ENCODE measurements at regions not wholly inside any gene's neighbourhood (a gene's known extent, or its start where the extent isn't known, plus 50 kb on each side); places are given as distances from the start of the nearest gene placed in this dataset.
"Not testable (repeated sequence)": the region's sequence is repeated elsewhere in the genome, so short reads cannot be mapped to it uniquely, and the experiment has no call there.

DNA sequence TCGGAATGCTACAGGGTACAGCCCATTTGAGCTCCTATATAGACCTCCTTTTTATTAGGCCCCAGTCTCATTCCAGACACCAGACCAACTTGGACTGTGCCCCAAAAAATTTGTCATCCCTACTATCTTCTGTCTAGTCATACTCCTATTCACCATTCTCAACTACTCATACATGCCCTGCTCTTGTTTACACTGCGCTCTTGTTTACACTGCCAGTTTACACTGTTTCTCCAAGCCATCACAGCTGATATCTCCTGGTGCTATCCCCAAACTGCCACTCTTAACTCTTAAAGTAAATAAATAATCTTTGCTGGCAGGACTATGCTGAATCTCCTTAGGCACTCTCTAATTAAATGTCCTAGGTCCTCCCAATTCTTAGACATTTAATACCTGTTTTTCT lies 421.2 kb downstream of the NELL2 start:
- CTCF ChIA-PET (ENCODE audit: partially characterized antibody): not testable (repeated sequence)

More for the DNA sequence above, 421.2 kb downstream of the NELL2 start:
- H3K4me2 ChIP-seq (ENCODE audit: insufficient read depth in 1 of 2, low read depth in 2 of 2, low read length in 2 of 2); H3K14ac ChIP-seq (ENCODE audit: insufficient read length); H3K23me2 ChIP-seq (ENCODE audit: low read depth, low read length); H3K27ac ChIP-seq (ENCODE audit: low read depth, low read length); H3K79me2 ChIP-seq (ENCODE audit: control insufficient read depth in 1 of 2, insufficient read depth in 2 of 2, low read length in 2 of 2); H2AFZ ChIP-seq (ENCODE audit: low read length); H3K23ac ChIP-seq (ENCODE audit: insufficient read length); H3K36me3 ChIP-seq (ENCODE audit: control insufficient read depth in 2 of 4, insufficient read depth in 4 of 4, low read length in 3 of 4); H3K9me3 ChIP-seq (ENCODE audit: insufficient read depth in 2 of 2, low read depth in 1 of 2, low read length in 1 of 2); H3K79me1 ChIP-seq (ENCODE audit: low read depth, low read length); DNase-seq (ENCODE audit: low read depth in 1 of 2, low spot score in 2 of 2); POLR2A ChIA-PET (ENCODE audit: partially characterized antibody); H2BK20ac ChIP-seq (ENCODE audit: low read length); H4K8ac ChIP-seq (ENCODE audit: extremely low read depth, insufficient read depth, low read length); H2BK120ac ChIP-seq (replicated peaks; ENCODE audit: low read depth, low read length); FAIRE-seq; H4K91ac ChIP-seq (replicated peaks; ENCODE audit: insufficient read length, low read length); H3K9ac ChIP-seq (replicated peaks in 1 of 4; ENCODE audit: extremely low read depth in 1 of 4, low read depth in 3 of 4, low read length in 3 of 4); H4K20me1 ChIP-seq (replicated peaks in 1 of 2; ENCODE audit: control insufficient read depth in 1 of 2, insufficient read depth in 2 of 2, low read length in 2 of 2); H2BK5ac ChIP-seq (ENCODE audit: low read depth, low read length); H2AK5ac ChIP-seq (ENCODE audit: low read depth, low read length); H2BK12ac ChIP-seq (ENCODE audit: low read depth, low read length); H3K4me3 ChIP-seq (ENCODE audit: extremely low read depth in 1 of 4, insufficient read depth in 2 of 4, low read depth in 3 of 4, low read length in 4 of 4); H3K27me3 ChIP-seq (replicated peaks in 1 of 4; ENCODE audit: control insufficient read depth in 3 of 4, extremely low read depth in 1 of 4, insufficient read depth in 3 of 4, low read length in 3 of 4); H2BK15ac ChIP-seq (ENCODE audit: low read length); H3K4me1 ChIP-seq (replicated peaks in 1 of 4; ENCODE audit: control insufficient read depth in 3 of 4, insufficient read depth in 4 of 4, low read length in 3 of 4); H4K5ac ChIP-seq (ENCODE audit: insufficient read length, low read depth, low read length); H3K56ac ChIP-seq (replicated peaks; ENCODE audit: insufficient read length, low read depth, low read length); H3K4ac ChIP-seq (replicated peaks; ENCODE audit: insufficient read length, low read depth, low read length); H3K18ac ChIP-seq (ENCODE audit: extremely low read depth, low read length): not testable (repeated sequence)
- WGBS, 2 experiments (ENCODE audit: extremely low coverage in 1 of 2, insufficient coverage in 1 of 2, insufficient read length in 1 of 2, insufficient replicate concordance in 2 of 2, low coverage in 1 of 2, low lambda C conversion rate in 2 of 2, missing lambda C conversion rate in 1 of 2): 91% methylated on average over 2 of the region's 2 CpGs; no CpG with 5 or more reads in 1 of the 2 experiments

Measured in H1 (cell line).